ENCODE measurements at regions not wholly inside any gene's neighbourhood (a gene's known extent, or its start where the extent isn't known, plus 50 kb on each side); places are given as distances from the start of the nearest gene placed in this dataset.
"Not testable (repeated sequence)": the region's sequence is repeated elsewhere in the genome, so short reads cannot be mapped to it uniquely, and the experiment has no call there.

DNA sequence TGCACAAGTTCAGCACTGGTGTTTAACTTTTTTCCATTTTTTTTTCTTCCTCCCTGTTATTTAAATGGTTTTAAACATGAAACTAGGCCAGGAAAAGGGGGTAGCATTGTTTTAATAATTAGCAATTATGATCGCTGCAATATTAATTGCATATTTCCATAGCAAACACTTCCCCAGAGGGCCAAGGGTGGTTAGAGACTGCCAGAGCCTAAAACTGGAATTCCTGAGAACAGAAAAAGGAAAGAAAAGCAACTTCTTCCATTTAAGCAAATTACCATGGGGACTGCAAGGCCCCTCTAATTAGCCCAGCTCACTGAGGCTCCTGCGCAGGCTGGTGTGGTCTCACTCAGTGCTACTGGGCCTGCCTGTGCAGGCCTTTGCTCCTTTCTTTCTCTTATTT, 201.5 kb downstream of the SMAD2 start:
- no peak for DNase-seq

DNA sequence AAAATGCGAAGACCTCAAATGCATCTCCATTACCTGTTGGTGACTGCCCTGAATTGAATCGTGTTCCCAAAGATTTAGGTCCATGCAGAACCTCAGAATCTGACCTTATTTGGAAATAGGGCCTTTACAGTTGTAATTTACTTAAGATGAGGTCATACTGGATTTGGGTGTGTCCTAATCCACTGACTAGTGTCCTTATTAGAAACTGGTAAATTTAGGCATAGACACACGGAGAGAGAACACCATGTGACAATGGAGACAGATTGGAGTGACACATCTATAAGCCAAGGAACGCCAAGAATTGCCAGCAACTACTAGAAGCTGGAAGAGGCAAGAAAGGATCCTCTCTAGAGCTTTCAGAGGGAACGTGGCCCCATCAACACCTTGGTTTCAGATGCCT, 203.1 kb downstream of the SMAD2 start:
- no peak for DNase-seq

DNA sequence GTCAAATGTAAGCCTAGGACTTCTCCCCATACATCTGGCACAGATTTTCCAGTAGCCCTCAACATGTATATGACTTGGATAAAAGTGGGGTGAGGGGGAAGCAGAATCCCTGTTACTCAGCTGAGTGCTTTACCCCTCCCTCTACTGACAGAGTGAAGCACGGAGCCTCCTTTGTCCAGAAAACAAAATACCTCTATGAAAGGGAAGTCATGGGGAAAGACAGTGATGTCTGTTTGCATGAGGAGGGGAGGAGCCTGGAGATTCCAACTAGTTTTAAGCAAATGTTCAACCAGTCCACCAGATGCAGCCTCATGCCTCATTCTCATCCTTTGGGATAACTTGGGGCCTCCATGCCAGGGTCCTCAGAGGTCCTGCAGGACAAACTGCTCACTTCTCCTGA, 203.9 kb downstream of the SMAD2 start:
- DNase-seq, result no peak

DNA sequence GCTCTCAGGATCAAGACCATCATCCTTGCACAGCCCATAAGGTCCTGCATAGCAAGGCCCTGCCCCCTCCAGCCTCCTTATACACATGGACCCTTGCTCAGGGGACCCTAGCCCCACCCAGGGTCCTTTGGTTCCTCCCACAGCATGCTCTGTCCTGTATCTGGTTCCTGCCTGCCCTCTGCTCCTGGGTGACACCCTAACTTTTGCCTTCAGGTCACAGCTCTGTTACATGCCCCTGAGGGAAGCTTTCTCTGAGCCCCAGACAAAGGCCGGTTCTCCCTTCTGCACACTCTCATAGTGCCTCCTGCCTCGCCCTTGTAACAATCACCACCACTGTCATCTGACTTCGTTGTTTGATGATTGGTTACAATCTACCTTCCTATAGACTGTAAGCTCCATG, 204.8 kb downstream of the SMAD2 start:
- DNase-seq, result no peak

DNA sequence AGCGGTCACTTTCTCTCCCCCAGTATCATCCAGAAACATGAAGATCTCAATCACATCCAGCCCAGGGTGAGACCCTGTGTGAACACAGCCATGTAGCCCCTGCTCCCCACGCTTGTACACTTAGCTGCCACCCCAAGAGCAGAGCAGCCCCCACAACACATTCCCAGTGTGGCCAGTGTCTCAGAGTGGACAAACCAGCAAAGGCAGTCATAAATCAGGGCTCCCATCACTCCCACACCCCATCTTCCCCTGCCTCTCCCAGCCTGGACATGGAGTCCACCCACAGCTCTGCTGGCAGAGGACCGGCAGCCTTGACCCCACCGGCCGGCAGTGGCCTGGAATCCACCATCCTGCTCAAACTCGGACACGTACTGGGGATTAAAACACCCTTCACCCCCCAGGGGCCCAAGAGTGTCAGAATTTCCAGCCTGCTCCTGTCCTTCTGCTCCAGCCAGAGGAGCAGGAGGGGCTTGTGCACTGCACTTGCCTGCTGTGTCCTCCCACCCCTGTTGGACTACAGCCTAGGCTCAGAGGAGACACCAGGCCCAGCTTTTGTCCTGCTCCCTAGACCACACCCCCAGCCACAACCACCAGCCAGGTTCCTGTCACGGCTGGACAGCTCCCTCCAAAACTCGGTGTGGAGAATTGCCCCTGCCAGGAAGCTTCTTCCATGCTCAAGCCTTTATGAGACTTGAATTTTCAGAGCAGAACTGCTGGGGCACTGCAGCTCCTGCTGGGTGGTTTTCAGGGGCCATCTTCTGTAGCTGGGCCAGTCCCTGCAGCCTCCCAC, 206.1 kb downstream of the SMAD2 start:
- DNase-seq, result no peak

DNA sequence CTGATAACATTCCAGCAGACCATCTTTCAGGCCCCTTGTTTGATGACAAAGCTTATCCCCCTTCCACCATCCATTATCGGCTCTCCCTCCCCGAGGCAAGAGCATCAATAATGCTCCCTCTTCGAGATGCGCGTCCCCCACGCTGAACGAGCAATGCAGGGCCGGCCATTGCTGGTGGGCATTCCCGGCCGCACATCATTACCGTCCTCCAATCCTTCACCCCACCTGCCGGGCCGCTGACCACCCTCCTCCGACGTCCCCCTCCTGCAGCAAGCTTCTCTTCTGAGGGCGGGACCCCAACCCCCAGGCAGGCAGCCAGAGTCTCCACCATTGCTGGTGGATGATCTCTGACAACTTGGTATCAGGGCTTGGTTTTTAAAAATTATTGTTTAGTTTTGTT, 208.6 kb downstream of the SMAD2 start:
- DNase-seq, result no peak

DNA sequence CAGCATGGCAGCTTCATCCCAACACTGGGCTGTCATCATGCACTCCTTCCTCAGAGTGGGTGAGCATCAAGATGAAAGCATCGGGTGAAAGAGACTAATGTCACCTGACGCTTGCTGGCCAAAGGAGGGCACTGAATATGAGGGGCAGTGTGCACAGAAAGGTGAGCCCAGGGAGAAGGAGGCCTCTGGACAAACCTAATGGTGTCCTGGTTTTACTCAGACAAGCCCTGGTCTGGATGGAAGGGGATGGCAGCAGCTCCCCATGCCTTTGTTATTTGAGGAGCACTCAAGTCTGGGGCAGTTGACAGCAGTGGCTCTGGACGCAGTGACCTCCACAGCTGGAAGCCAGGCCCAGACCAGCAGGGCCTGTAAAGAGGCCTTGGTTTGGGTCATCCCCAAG, 209.7 kb downstream of the SMAD2 start:
- no peak for DNase-seq

DNA sequence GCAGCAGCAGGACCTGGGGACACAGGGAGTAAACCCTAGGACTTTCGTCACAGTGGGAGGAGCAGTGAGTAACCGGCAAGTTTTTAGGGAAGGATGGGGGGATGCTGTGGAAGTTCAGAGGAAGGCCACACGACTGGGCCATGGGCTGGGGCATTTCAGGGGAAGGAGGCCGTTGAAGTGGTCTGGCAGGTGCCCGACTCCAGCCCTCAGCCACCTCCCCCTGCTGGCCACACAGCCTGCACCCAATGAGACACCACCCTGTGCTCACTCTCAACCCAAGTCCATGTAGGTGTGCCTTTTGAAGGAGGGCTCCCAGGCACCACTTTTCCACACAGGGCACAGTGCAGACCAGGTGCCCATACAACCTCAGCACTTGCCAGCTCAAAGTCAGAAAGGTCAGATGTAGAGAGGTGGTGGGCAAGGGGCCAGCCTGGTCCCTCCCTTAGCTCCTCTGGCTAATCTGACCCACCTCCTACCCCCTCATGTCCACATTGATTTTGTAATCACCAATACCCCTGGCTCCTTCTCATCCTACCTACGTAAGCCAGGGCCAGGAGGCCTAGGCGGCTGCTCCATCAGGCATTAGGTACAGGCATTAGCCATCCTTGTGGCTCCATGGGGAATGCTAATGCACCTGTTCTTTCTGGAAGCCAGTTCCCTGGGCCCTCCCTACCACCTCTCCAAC, 211.2 kb downstream of the SMAD2 start:
- DNase-seq, result no peak

DNA sequence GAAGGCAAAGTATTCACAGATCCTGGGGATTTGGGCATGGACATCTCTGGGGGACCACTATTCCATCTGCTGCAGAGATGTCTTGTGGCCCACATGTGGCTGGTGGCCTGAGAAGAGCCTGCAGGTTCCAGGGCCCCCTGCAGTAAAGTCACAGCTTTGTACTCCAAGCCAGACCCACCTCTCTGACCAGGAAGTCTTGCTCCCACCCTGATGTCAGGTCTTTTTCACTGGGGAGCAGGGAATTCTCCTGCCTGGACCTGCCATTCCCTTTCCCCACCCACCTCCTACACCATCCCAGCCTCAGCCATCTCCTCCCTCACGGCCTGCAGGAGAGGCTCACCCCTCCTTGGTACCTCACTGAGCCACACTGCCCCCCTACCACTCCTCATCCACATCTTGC, 211.8 kb downstream of the SMAD2 start:
- no peak for DNase-seq

DNA sequence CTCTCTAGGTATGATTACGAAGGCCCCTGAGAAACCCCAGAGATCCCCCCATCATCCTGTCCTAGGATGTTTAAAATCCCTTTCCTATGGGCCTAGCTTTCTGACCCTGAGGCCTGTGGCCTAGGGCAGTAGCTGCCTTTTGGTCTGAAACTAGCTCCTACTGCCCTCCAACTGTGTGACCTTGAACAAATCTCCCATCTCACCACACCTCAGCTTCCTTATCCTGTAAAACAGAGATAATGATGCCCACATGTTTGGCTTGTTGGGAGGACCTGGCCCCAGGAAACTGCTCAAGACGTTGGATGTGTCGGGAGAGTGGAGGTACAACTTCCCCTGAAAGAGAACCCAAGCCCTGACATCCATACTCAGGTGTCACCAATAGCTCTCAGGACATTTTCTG, 213.2 kb downstream of the SMAD2 start:
- DNase-seq, result no peak

DNA sequence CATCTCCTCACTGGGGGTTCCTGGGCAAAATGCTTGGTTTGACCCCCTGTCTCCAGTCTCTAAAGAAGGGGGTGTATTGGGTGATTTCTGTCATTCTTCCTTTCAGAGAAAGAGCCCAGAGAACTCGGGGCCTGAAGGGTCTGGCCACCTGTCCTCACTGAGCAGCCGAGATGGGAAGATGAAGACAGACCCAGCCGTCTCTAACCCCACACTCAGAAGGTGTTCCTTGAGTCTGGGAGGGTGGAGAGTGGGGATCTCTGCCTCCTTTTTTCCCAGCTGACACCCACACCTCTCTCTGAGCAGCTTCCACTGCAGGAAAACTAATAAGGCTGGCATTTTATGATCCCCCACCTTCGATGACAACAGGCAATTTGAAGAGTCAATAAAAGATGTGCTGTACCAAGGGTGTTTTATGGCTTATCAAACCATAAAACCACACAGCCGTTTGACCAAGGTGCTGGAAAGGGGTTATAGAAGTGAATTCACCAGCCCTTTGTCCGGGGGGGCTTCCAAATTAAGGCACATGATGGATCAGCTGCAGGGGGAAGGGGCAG, 213.8 kb downstream of the SMAD2 start:
- DNase-seq, result no peak

DNA sequence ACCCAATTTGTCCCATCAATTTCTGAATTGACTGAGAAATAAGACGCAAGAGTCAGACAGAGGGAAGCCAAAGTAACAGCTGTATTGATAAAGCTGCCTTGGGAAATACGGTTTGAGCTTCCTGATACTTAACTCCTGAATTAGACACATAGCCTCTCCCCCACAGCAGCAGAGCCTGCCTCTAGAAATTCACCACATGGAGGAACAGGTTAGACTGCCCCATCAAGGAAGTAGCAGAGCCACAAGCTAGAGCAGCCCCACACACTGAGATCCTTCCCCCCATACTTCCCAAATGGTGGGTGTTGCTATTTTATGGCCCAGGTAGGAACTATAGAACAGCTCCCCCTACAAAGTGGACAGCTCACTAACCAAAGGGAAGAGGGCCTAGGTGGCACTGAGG, 220.0 kb downstream of the SMAD2 start:
- no peak for DNase-seq

DNA sequence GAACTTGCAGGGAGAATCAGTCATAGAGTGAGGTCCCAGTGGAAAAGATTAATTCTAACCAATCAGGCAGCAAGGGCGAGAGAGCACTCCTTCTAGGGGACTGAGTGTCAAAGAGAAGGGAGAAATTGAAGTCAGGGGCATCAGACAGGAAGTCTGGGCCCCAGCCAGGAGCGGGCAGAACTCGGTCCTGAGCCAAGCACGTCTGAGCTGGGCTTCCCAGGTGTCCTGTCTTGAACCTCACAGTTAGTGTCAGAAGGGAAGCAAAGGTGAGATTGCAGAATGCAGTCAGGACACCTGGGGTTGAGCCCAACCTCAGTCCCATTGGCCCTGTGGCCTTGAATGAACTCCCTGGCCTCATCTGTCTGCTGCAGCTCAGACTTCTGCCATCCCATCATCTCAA, 220.9 kb downstream of the SMAD2 start:
- DNase-seq, result no peak

DNA sequence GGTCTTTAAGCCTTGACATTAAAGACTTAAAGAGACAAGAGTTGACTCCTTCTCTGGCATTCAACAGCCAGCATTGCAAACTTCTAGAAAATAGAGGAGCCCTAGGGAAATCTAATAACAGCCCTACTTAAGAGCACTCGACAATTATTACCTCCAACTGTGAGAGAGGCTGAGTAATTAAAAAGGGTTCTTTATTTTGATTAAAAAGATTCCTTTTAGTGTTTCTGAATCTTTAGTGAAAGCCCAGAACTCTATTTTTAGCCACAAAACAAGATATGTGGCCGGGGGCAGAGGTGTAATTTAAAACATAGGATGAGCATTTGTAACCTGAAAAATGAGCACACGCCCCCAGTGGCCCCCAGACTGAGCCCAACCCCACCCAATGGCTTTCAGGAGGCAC, 222.3 kb downstream of the SMAD2 start:
- no peak for DNase-seq

DNA sequence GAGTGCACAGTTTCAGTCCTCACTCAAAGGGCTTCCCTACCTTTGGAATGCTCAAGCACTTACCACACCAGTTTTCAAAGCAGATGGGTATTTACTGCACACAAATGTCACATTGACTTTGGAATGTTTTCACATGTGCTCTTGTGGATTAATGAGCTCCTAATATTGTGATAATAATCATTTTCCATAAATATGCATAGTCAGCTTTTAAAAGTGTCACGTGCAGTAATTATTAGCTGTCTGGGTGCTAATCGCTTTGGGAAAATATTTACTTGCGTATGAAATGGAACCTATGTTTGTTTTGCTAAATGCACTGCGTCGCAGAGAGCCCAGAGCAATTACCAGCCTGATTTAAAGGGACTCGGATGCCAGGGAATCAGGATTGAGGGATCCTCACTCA, 229.3 kb downstream of the SMAD2 start:
- DNase-seq, result no peak

DNA sequence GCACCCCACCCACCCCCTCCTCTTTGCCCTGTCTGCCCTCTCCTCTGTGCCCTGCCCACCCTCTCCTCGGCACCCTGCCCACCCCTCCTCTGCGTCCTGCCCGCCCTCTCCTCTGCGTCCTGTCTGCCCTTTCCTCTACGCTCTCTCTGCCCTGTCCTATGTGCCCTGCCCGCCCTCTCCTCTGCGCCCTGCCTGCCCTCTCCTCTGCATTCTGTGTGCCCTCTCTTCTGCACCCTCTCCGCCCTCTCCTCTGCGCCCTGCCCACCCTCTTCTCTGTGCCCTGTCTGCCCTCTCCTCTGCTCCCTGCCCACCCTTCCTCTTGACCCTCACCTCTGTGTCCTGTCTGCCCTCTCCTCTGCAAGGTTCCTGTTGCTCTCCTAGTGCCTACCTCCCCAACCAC, 233.6 kb downstream of the SMAD2 start:
- no peak for DNase-seq

DNA sequence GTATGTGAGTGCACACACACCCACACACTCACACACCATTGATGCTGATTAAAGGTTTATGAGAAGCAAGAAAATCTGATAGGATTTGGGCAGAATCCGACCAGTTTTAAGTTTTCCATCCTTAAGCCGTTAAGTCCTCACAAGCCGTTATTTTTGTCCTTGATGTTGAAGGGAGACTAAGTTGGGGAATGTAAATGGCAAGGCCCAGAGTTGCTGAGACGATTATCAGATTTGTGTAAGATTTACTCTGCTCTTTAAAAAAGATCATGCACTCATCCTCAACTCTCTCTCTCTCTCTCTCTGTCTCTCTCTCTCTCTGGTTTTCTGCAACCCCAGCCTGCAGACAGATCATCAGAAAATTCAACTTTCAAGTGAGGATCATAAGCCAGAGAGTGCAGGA, 238.8 kb downstream of the SMAD2 start:
- no peak for DNase-seq

DNA sequence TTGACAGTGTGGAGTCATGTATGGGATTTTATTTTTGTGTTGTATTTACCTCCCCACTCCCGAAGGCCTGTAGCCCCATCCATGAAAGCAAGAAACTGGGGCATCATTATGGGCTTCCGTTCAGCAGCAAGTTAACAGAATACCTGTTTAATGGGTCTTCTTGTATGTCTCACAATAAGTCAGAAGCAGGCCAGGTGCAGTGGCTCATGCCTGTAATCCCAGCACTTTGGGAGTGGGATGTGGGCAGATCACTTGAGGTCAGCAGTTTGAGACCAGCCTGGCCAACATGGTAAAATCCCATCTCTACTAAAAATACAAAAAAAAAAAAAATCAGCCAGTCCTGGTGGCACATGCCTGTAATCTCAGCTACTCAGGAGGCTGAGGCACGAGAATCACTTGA, 239.7 kb downstream of the SMAD2 start:
- not testable (repeated sequence) for DNase-seq

DNA sequence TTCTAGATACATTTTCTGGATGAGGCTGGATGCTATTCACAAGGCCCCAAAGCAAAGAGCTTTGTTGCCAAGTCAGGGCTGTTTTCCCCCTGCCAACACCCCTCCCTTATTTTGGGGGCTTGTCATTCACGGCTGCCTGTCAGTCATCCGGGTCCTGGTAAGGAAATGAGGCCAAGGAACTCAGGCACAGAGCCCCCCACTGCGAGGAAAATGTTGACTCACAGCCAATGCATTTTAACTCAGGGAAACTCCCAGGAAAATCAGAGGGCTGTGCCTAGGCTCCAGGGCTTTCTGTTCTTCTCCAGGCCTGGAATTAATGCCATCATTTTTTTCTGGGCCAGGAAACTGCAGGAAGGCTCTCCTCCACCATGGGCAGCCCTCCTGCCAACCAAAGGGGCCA, 241.1 kb downstream of the SMAD2 start:
- no peak for DNase-seq

DNA sequence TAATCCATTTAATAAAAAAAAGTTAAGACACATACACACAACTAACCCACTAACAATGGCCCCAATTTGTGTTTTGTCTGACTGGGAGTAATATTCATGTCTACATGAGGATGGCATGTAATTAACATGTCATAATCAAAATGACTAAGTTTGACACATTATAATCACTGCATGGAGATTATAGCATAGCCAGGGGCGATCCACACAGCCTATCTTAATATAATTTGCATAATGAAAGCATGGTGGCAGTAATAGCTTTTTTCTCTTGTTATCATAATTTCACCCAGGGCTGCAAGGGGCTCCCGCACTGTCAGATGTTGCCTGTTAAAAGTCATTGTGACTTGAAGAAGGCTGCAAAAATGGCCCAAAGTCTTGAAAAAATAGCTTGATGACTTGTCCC, 243.7 kb downstream of the SMAD2 start:
- no peak for DNase-seq

DNA sequence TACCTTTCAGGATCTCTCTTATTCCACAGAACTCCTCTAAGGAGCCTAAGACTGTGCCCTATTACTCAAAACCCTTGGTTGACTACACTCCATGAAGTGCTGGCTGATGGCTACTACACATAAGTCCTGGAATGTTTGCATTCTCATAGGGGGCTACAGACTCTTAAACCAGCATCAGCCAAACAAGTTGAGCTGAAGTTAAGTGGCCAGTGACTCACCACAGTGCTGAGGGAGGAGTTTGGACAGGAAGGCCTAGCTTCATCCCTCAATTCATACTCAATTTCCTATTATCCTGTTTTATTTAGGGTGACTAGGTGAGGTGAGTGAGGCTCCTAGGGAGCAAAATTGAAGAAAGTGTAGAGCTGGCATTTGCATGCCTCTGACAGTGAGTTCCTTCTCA, 246.7 kb downstream of the SMAD2 start:
- DNase-seq, result no peak

DNA sequence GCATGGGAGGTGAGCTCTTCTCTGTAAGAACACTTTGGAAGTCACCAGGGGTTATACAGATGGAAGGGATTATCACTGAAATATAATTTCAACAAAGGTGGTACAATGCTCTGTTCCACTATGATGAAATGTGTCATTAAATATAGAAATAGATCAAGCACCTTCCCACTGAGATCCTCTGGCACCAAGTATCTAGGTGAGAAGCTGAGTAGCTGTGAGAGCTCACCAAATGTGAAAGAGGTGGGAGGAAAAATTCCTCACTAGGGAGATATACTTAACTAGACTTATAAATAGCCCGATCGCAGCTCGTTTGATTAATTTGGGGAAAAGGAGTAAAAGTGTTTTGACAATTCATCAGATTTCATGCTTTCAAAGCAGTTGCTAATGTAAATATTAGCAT, 247.6 kb downstream of the SMAD2 start:
- DNase-seq, result no peak

DNA sequence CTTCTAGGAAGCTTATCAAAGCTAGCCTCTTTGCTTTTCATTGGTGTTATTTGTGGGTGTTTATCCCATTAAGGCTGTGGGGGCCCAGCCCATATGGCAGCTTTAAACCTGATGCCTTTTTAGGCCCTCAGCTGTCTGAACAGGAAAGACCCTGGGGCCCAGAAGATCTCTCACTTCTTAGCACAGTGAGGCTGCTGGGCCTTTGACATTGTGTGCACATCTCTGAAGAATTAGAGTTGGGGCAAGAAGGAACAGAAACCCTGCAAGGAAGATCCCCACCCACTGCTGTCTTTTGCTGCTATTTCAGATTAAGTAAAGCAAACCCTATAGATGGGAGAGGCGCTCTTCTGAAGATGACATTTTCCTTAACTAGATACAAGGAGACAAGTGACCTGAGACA, 250.0 kb downstream of the SMAD2 start:
- no peak for DNase-seq

DNA sequence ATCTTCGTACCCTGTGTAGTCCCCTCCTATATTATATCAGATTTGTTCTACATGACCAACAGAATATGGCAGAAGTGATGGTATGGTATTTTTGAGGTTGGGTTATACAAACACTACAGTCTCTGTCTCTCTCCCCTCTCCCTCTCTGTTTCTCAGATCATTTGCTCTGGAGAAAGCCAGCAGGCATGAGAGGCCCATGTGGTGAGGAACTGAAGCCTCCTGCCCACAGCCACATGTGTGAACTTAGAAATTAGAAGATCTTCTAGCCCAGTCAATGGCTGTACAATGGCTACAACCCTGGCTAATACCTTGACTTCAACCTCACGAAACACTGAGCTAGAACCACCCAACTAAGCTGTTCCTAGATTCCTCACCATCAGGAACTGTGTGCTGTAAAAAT, 250.6 kb downstream of the SMAD2 start:
- DNase-seq, result no peak
